OCI-LY7 (cell line): ENCODE measurements at regions not wholly inside any gene's neighbourhood (a gene's known extent, or its start where the extent isn't known, plus 50 kb on each side); places are given as distances from the start of the nearest gene placed in this dataset.

Experiments
- BruUV-seq: library from RNA; stranded (reverse); fragments of 400-500 nt; replicated peaks from 2 replicates; lab custom pipeline; 2021; lab: Mats Ljungman, UMichigan
- CTCF ChIA-PET: fragments of 300-600 bp; sonication (Branson Sonifier 250); formaldehyde crosslinking; loops from one replicate; lab custom pipeline; 2022; ENCODE audit warnings: antibody characterized with exemption; ENCODE audit not compliant: unreplicated experiment; lab: Charles Lee
- POLR2A ChIA-PET: fragments of 300-600 bp; sonication (Branson Sonifier 250); formaldehyde crosslinking; loops from one replicate; lab custom pipeline; 2022; ENCODE audit warnings: antibody characterized with exemption; lab: Charles Lee
- DNase-seq: peaks from one replicate; pipeline ENCODE4 v3.0.0-alpha.2; 2015; ENCODE audit warnings: low spot score
- H2AFZ ChIP-seq: fragments of 200-600 bp; sonication (generic), shearing (Covaris generic); 2 replicates; pipeline ENCODE4 v1.6.1; 2014; ENCODE audit warnings: mild to moderate bottlenecking, antibody characterized with exemption, low read length, moderate library complexity
- H3K27ac ChIP-seq: fragments of 200-600 bp; sonication (generic); 2 replicates; pipeline ENCODE4 v1.5.1; 2014; ENCODE audit warnings: mixed run types, low read depth, mild to moderate bottlenecking, moderate library complexity, low read length, inconsistent platforms; ENCODE audit not compliant: poor library complexity, severe bottlenecking
- H3K36me3 ChIP-seq: fragments of 200-600 bp; sonication (generic); 2 replicates; pipeline ENCODE4 v1.6.1; 2014; ENCODE audit warnings: mild to moderate bottlenecking, antibody characterized with exemption, low read length, moderate library complexity, mixed read lengths; ENCODE audit not compliant: insufficient read depth
- H3K4me1 ChIP-seq: fragments of 200-600 bp; sonication (generic); 2 replicates; pipeline ENCODE4 v1.5.1; 2014; ENCODE audit warnings: mild to moderate bottlenecking, low read length; ENCODE audit not compliant: insufficient read depth, poor library complexity, severe bottlenecking
- H3K4me2 ChIP-seq: fragments of 200-600 bp; sonication (generic); 2 replicates; pipeline ENCODE4 v1.6.1; 2014; ENCODE audit warnings: mild to moderate bottlenecking, low read length
- H3K4me3 ChIP-seq: fragments of 200-600 bp; sonication (generic); 2 replicates; pipeline ENCODE4 v1.5.1; 2014; ENCODE audit warnings: mild to moderate bottlenecking, low read depth, low read length; ENCODE audit not compliant: poor library complexity, severe bottlenecking
- H3K79me2 ChIP-seq: fragments of 200-600 bp; sonication (generic); 2 replicates; pipeline ENCODE4 v1.6.1; 2016; ENCODE audit warnings: low read depth, mild to moderate bottlenecking, low read length, moderate library complexity, mixed read lengths; ENCODE audit not compliant: insufficient read depth
- H3K9me2 ChIP-seq: fragments of 200-600 bp; sonication (generic); 2 replicates; pipeline ENCODE4 v1.6.1; 2016; ENCODE audit warnings: mild to moderate bottlenecking, low read length, mixed read lengths; ENCODE audit not compliant: insufficient read depth
- H3K9me3 ChIP-seq: fragments of 200-600 bp; sonication (generic); 2 replicates; pipeline ENCODE4 v1.6.1; 2014; ENCODE audit warnings: mild to moderate bottlenecking, mixed run types, low read length, mixed read lengths
- H4K20me1 ChIP-seq: fragments of 200-600 bp; sonication (generic); 2 replicates; pipeline ENCODE4 v1.6.1; 2014; ENCODE audit warnings: mild to moderate bottlenecking, antibody characterized with exemption, low read length, moderate library complexity, mixed read lengths; ENCODE audit not compliant: insufficient read depth
- EZH2phosphoT487 ChIP-seq: fragments of 200-600 bp; sonication (generic); IDR thresholded peaks from 2 replicates; pipeline ENCODE4 v1.6.1; 2018; ENCODE audit warnings: low read depth, borderline replicate concordance, mild to moderate bottlenecking, mixed run types, antibody characterized with exemption, low read length, moderate library complexity, mixed read lengths
- intact Hi-C: fragments of 100-400 bp; cut with micrococcal nuclease; formaldehyde crosslinking; loops from one replicate; pipeline ENCODE4 v1.10.0; 2022; ENCODE audit not compliant: unreplicated experiment
- TF ChIP-seq, protein P1 (sequence below): fragments of 200-600 bp; sonication (generic); conservative IDR thresholded peaks from 2 replicates; pipeline ENCODE4 v1.5.1; 2014; ENCODE audit warnings: mild to moderate bottlenecking, antibody characterized with exemption, low read length, moderate library complexity, mixed read lengths

DNA sequence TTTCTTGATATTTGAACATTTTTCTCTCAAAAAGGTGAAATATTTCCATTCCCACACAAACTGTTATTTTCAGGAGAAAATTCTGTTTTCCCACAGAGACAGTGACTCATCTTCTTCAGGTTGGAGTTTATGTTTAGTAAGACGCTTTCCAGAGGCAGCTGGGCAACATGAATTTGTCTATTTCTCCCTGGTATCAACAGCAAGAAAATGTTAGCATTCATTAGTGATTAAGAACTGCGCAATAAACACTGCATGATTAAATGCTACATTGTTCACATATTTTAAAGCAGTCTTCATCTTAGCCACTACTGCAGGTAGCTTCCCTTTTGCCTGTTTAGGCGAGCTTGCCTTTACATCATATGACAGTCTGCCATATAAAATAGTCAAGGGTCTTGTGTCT lies 295.7 kb downstream of the C6orf118 start:
- POLR2A ChIA-PET, result interaction anchor here (0.6 kb wide), 1 partner anchor 971 kb away, joined by 3 read pairs; no protein-coding TSS in a partner anchor
- TF ChIP-seq, protein P1, sequence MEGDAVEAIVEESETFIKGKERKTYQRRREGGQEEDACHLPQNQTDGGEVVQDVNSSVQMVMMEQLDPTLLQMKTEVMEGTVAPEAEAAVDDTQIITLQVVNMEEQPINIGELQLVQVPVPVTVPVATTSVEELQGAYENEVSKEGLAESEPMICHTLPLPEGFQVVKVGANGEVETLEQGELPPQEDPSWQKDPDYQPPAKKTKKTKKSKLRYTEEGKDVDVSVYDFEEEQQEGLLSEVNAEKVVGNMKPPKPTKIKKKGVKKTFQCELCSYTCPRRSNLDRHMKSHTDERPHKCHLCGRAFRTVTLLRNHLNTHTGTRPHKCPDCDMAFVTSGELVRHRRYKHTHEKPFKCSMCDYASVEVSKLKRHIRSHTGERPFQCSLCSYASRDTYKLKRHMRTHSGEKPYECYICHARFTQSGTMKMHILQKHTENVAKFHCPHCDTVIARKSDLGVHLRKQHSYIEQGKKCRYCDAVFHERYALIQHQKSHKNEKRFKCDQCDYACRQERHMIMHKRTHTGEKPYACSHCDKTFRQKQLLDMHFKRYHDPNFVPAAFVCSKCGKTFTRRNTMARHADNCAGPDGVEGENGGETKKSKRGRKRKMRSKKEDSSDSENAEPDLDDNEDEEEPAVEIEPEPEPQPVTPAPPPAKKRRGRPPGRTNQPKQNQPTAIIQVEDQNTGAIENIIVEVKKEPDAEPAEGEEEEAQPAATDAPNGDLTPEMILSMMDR, result no peak
- Histone ChIP-seq H4K20me1 (no peaks in the 10 kb centered on the region), H3K4me3 (no peak overlapping the region), H3K9me3 (no peaks in the 10 kb centered on the region), H3K4me2 (no peak overlapping the region), H2AFZ (no peak overlapping the region), H3K4me1 (no peaks in the 10 kb centered on the region), H3K9me2 (no peaks in the 10 kb centered on the region), H3K27ac (no peak overlapping the region), H3K79me2 (no peaks in the 10 kb centered on the region), H3K36me3 (no peaks in the 10 kb centered on the region)
- no peak for DNase-seq
- CTCF ChIA-PET, result no interaction called here
- BruUV-seq, result no TSS peak
- intact Hi-C loops, result no loop called here

- POLR2A ChIA-PET, result interaction anchor here (0.6 kb wide), 1 partner anchor 40 kb away, joined by 3 read pairs; no protein-coding TSS in a partner anchor
- DNase-seq, result no peak
- H3K36me3 ChIP-seq, result no peaks in the 10 kb centered on the region
- H3K27ac ChIP-seq, result no peak overlapping the region
- H3K9me3 ChIP-seq, result no peaks in the 10 kb centered on the region
- no peak overlapping the region for H2AFZ ChIP-seq
- H3K9me2 ChIP-seq, result no peaks in the 10 kb centered on the region
- no peaks in the 10 kb centered on the region for H4K20me1 ChIP-seq
- BruUV-seq, result no TSS peak
- intact Hi-C loops, result no loop called here
- H3K4me2 ChIP-seq, result no peak overlapping the region
- H3K4me3 ChIP-seq, result no peak overlapping the region
- CTCF ChIA-PET, result no interaction called here
- no peaks in the 10 kb centered on the region for H3K4me1 ChIP-seq
- no peaks in the 10 kb centered on the region for H3K79me2 ChIP-seq
- TF ChIP-seq, protein P1, result no peak
- TF ChIP-seq EZH2phosphoT487, result no peak
Measured at GRCh38 chr6:165012183-165012582, 297.2 kb downstream of the C6orf118 start.

- intact Hi-C loops, result no loop called here
- H3K4me1 ChIP-seq, result no peaks in the 10 kb centered on the region
- no peaks in the 10 kb centered on the region for H3K79me2 ChIP-seq
- H4K20me1 ChIP-seq, result no peaks in the 10 kb centered on the region
- H3K4me2 ChIP-seq, result no peak overlapping the region
- BruUV-seq, result no TSS peak
- DNase-seq, result no peak
- no peaks in the 10 kb centered on the region for H3K9me2 ChIP-seq
- H2AFZ ChIP-seq, result no peak overlapping the region
- H3K36me3 ChIP-seq, result no peaks in the 10 kb centered on the region
- CTCF ChIA-PET, result no interaction called here
- H3K27ac ChIP-seq, result no peak overlapping the region
- POLR2A ChIA-PET, result no interaction called here
- TF ChIP-seq EZH2phosphoT487, result no peak
- TF ChIP-seq, protein P1, result no peak
- H3K4me3 ChIP-seq, result no peak overlapping the region
- no peaks in the 10 kb centered on the region for H3K9me3 ChIP-seq
Measured at GRCh38 chr6:165010556-165011535, 298.6 kb downstream of the C6orf118 start.
